Ishikawa (cell line): ENCODE measurements at regions not wholly inside any gene's neighbourhood (a gene's known extent, or its start where the extent isn't known, plus 50 kb on each side); places are given as distances from the start of the nearest gene placed in this dataset.

Source experiments
- CEBPB ChIP-seq: IDR thresholded peaks from 2 replicates; pipeline ENCODE4 v1.6.1; 2012
- EP300 ChIP-seq: IDR thresholded peaks from 2 replicates; pipeline ENCODE4 v1.6.1; 2012; ENCODE audit warnings: borderline replicate concordance
- FOXM1 ChIP-seq: IDR thresholded peaks from 2 replicates; pipeline ENCODE4 v1.6.1; 2012; ENCODE audit warnings: low read depth, borderline replicate concordance
- MAX ChIP-seq: IDR thresholded peaks from 2 replicates; pipeline ENCODE4 v1.6.1; 2012
- NFIC ChIP-seq: IDR thresholded peaks from 2 replicates; pipeline ENCODE4 v1.6.1; 2012
- REST ChIP-seq: IDR thresholded peaks from 2 replicates; pipeline ENCODE4 v1.6.1; 2012; ENCODE audit warnings: low read depth, mild to moderate bottlenecking
- TAF1 ChIP-seq: IDR thresholded peaks from 2 replicates; pipeline ENCODE4 v1.6.1; 2012; ENCODE audit warnings: low read depth, mild to moderate bottlenecking
- TCF12 ChIP-seq: IDR thresholded peaks from 2 replicates; pipeline ENCODE4 v1.6.1; 2012; ENCODE audit warnings: low read depth
- YY1 ChIP-seq: IDR thresholded peaks from 2 replicates; pipeline ENCODE4 v1.6.1; 2012; ENCODE audit warnings: low read depth

GRCh38 chr4:114334884-114335330 lies 263.7 kb upstream of the UGT8 start:
- TF ChIP-seq CEBPB: no peak
- TF ChIP-seq FOXM1: no peak
- no peak for TF ChIP-seq YY1
- TF ChIP-seq TCF12: no peak
- TF ChIP-seq NFIC: no peak
- TF ChIP-seq TAF1: no peak
- no peak for TF ChIP-seq EP300
- TF ChIP-seq REST: no peak
- TF ChIP-seq MAX: no peak
